C1 segment of cervical spinal cord (tissue), 14 donors: ENCODE measurements at regions not wholly inside any gene's neighbourhood (a gene's known extent, or its start where the extent isn't known, plus 50 kb on each side); places are given as distances from the start of the nearest gene placed in this dataset.
"Not testable (repeated sequence)": the region's sequence is repeated elsewhere in the genome, so short reads cannot be mapped to it uniquely, and the experiment has no call there.

ENCODE experiments used
- DNase-seq, 14 donors: peaks; one replicate each; lab custom pipeline; 2025; lab: John Stamatoyannopoulos, UW

DNA sequence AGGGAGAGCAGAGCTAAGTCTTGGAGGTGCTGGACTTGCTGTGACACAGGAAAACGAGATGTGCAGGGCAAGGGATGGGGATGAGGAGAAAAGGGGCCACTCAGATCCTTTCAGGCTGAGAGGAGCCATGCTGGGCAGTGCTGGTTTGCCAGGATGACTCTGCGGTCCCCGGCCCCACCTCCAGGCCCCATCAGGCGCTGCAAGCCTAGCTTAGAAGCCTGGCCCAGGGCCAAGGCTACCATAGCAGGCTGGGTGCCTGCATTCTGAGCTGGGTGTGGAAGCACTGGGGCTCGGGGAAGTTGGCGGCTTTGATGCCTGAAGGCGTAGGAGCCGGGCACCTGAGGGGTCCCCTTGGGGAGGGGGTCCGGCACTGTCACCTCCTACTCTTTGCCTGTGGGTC lies 341.2 kb upstream of the USP9Y start:
- no peak for DNase-seq

DNA sequence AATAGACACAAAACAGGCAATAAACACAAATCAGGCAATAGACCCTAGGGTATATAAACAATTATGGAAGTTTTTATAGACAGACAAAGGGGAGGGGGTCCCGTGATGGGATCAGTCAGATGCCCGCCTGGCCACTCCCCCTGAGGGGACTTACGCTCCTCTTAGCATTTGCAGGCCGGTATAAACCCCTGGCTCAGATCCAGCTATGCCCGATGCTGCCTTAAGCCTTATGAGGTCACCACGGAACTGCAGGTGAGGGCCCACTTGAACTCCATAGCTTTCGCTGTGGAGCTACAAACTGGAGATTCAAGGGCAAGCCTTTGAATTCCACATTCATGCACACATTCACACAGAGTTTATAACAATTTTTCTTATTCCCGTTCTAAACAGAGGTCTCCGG lies 340.5 kb upstream of the USP9Y start:
- DNase-seq = no peak

DNA sequence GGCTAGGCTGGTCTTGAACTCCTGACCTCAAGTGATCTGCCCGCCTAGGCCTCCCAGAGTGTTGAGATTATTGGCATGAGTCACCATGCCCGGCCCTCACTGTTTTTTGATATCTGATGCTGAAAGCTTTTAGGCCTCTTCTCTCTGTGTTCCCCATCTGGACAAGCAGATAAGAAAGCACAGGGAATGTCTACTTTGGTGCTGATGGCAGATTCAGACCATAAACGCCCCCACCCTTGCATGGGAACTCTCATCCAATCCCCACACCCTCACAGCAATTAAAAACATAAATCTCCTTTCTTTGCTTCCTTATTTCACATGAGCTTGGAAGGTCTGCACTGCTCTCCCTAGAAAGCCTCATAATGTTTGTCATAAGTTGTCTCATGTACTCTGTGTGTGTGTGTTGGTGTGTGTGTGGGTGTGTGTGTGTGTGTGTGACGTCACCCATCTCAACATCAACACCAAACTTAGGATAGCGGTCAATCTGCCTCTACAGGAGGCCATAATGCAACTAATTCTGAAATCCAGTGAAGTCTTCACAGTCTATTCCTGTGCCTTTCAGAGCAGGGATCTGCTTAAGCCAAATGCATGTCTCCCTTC lies 335.6 kb upstream of the USP9Y start:
- no peak for DNase-seq

DNA sequence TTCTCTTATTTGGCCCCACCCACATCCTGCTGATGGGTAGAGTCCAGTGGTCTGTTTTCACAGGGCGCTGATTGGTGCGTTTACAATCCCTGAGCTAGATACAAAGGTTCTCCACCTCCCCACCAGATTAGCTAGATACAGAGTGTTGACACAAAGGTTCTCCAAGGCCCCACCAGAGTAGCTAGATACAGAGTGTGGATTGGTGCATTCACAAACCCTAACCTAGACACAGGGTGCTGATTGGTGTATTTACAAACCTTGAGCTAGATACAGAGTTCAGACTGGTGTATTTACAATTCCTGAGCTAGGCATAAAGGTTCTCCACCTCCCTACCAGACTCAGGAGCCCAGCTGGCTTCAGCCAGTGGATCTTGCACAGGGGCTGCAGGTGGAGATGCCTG lies 326.4 kb upstream of the USP9Y start:
- DNase-seq = not testable (repeated sequence)

DNA sequence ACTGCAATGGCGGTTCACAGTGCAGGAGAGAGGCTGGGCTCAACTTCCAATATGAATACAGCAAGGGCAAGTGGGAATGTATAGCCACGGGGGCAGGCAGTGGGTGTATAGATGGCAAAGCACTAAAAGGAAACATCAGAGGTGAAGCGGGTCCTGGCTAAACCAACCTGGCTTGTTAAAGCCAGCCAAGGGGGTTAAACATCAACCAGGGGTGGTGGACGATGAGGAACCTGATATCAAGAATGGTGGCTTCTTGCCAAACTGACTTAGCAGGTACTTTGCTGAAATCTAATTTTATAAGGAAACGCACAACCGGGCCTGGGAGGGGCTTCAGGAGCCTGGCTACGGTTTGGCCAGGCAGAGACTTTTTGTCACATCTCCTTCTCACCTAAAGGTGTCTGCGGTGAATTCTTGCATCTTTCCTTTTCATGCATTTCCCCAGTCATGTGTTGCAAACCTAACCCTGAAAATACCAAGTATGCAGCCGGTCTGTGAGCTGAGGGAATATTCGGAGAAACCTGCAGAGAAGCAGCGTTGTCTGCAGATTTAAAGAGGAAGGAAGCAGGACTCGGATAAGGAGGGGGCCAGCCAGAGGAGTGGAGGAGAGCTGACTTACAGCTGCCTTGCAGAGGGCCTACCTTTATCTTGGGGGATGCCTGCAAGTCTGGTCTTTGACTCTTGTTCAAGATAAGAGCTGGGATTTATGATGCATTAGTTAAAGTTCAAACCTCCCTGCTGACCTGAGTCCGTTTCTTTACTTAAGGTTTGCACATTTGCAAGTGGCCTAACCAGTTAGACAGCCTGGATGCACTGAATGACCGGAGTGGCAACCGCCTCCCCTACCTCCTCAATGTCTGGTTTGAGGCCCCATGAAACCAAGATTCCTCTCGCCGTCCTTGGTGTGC lies 309.1 kb upstream of the USP9Y start:
- DNase-seq = not testable (repeated sequence)

DNA sequence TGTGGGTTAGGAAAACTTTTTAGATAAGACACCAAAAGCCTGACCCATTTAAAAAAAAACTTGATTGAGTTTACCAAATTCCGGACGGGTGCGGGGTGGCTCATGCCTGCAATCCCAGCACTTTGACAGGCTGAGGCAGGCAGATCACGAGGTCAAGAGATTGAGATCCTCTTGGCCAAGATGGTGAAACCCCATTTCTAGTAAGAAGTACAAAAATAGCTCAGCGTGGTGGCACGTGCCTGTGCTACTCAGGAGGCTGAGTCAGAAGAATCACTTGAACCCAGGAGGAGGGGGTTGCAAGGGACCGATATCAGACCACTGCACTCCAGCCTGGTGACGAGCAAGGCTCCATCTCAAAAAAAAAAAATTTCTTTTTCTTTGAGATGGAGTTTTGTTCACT lies 307.8 kb upstream of the USP9Y start:
- DNase-seq = no peak

DNA sequence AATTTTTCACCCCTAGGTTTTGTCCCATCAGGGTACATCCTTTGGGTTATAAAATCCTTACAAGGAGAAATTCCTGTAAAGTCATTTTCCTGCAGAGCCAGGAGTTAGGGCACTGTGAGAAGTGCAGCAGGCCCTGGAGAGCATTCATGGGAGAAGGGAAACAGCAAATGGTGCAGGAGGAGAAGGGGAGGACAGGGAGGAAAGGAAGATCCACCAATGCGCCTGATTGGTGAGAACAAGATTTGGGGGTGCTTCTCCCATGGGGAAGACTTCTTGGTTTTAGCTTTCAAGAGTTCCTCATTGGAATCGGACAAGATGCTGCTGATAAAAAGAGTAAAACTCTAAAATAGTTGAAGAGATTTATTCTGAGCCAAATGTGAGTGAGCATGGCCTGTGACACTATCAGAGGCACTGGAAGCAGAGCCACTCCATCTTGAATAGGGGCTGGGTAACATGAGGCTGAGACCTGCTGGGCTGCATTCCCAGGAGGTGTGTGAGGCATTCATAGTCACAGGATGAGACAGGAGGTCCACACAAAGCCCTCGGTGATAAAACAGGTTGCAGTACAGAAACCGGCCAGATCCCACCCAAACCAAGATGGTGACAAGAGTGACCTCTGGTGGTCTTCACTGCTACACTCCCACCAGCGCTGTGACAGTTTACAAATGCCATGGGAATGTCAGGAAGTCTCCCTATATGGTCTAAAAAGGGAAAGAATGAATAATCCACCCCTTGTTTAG lies 305.5 kb upstream of the USP9Y start:
- DNase-seq = not testable (repeated sequence)

DNA sequence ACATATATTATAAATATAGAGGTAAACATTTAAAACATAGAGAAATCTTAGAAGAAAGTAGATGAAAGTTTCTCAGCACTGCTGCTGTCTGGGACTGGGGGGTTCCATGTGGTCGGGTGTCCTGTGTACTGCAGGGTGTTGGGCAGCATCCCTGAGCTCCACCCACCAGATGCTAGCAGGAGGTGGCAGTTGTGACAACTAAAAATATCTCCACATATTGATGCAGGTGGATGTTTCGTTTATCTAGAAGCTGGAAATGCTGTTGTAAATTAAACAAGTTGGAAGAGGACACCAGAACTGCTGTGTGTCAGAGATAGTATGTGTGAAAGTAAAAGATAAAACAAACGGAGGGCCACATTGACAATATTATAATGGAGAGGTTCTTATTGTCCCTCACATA lies 297.1 kb upstream of the USP9Y start:
- DNase-seq = no peak

DNA sequence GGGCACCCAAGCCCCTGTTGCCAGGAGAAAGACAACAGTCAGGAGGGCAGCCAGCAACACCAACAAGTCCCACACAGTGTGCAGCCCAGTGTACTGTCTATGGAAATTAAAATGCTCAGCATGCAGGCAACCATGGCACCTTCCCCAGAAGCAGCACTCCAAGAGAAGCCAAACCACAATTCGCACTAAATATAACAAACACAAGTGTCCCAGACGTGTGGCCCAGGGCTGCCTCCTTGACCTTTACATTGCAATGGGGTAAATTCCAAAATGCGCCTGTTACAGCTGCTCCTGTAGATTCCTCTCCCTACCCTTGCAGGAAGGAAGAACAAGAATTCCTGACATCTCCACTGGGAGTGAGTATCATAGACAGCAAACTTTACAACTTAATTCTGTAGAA lies 292.8 kb upstream of the USP9Y start:
- DNase-seq = no peak

DNA sequence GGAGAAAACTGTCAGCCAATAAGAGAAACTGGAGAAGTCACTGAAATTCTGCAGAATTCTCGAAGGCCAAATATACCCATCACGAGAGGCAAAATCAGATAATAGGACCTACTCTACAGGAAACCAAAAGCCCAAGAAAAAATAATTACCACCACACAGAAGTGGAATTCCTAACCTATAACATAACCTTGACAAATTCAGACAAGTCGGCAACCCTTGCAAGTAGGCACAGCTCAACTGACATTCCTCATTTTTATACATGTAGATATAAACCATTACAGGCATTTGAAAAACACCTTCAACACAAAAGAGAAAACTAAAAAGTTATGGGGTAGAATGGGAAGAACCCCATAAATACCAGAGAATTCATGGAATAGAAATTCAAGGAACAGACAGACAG lies 290.3 kb upstream of the USP9Y start:
- no peak for DNase-seq

DNA sequence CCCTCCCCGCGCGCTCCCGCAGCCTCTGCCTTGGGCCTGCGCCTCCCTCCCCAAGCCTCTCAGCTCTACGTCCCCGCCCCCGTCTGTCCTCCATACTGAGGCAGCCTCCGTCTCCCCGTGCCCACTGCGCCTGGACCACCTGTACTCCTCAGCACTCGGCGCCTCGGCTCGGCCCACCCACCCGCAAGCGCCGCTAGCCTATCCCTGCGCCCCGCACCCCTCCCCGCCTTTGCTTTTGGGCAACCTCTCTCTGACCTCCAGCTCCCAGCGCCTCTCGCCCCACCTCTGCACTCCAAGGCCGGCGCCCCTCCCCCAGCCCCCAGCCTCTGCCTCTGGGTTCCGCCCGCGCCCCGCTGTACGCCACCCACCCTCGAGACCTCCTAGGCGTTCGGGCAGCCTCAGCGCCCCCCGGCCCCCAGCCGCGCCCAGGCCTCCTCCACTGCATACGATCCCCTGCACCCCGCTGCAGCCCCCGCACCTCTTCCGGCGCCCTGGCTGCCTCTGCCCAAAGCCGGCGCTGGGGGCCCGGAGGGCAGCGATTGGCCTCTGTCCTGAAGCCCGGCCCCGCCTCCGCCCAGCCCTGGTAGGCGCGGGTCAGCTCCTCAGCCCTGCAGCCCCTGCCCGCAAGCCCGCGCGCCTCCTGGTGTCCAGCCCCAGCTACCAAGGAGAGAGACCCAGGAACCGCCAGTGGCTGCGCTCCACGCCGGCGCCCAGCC lies 279.8 kb upstream of the USP9Y start:
- no peak for DNase-seq

DNA sequence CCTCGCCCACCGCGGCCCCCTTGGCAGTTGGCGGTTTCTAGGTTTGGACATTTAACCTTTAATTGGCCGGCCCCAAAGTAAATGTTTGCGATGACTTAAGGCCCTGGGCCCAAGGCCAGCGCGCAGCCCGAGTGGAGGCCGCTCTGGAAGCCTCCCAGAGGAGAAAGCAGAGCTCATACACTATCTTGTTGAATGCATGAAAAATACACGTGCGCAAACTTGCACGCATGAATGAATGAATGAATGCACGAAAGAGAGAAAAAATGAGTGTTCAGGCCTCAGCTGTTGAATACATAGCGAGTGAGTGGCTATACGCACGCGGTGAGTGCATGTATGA lies 279.3 kb upstream of the USP9Y start:
- DNase-seq = no peak

DNA sequence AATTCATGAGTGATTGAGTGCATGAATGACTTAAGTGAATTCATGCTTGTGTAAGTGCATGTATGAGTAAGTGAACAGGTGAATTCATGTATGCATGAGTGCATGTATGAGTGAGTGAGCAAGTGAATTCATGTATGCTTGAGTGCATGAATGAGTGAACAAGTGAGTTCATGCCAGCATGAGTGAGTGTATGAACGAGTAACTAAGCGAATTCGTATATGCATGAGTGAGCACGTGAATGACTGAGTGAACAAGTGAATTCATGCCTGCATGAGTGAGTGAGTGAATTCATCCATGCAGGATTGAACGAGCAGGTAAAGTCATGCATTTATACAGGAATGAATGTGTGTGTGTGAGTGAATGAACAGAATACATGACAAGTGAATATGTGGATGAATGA lies 278.5 kb upstream of the USP9Y start:
- no peak for DNase-seq

DNA sequence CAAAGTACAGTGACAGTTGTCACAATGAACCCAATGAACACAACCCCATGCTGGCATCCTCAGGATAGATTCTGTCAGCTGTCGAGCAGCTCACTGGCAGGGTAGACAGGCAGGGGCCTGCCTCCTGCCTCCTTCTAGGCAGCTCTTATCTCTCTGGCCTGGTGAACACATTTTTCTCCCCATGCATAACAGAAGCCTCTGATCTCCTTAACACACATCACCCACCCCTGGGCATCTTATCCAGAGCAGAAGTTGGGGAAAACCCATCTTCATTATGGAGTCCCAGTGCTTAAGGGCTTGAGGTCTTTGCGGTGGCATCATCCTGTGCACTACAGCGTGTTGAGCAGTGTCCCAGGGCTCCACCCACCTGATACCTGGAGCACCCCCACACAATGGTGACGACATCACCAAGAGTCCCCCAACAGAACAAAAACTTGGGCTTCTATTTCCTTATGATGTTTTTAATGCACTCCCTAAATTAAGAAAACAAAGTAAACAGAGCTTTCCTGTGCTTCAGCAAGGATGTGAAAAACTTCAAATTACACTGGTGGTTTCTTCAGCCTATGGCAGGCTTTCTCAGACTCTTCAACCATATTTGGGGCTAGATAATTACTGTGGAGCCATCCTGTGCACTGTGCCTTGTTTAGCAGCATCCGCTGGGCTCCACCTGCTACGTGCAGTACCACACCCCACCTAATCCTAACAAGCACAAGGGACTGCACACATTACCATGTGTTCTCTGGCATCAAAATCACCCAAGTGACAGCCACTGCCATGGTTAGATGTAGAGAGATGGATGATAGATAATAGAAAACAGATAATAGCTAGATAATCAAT lies 277.4 kb upstream of the USP9Y start:
- no peak for DNase-seq

DNA sequence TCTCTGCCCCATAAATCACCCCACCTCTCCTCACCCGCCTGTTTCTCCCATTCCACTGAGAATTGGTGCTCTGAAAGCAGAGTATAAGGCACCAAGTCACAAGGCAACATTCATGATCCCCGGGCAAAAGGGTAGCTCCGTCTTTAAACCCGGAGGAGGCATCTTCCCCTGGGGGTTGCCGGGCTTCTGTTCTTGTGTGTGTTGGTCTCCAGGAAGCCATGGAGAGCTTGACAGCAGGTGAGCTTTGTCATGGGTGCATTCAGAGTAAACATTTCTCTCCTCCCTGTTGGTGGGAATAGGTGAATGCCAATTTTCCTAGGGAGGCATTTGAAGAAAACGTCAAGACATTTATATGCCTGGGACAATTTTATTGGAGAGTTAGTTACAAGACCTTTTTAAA lies 275.5 kb upstream of the USP9Y start:
- no peak for DNase-seq

DNA sequence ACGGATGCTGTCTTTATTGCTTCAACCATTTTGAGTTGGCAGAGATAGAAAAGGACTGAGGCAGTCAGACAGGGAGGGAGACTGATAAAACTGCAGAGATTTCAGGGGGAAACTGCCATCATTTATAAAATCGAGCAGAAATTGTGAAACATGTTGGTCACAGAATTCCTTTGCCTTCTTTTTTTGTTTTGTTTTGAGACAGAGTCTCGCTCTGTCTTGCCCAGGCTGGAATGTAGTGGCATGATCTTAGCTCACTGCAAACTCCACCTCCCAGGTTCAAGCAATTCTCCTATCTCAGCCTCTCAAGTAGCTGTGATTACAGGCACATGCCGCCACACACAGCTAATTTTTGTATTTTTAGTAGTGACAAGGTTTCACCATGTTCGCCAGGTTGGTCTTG lies 273.7 kb upstream of the USP9Y start:
- DNase-seq = no peak

DNA sequence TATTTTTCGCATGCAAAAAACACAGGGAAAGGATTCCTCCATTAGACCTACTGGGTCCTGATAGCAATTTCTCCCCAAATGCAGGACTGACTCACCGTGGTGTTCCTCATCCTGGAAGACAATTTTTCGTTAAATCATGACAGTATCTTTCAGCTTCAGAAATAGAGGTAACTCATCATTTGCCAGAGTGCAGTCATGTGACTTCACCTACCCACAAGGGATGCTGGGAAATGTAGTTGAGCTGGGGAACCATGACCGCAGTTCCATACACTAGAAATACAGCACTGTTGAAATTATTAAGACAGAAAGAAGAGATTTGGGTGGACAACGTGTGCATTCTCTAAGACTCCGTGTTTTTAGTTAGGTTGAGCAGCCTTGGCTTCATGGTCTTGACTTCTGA lies 269.5 kb upstream of the USP9Y start:
- no peak for DNase-seq

DNA sequence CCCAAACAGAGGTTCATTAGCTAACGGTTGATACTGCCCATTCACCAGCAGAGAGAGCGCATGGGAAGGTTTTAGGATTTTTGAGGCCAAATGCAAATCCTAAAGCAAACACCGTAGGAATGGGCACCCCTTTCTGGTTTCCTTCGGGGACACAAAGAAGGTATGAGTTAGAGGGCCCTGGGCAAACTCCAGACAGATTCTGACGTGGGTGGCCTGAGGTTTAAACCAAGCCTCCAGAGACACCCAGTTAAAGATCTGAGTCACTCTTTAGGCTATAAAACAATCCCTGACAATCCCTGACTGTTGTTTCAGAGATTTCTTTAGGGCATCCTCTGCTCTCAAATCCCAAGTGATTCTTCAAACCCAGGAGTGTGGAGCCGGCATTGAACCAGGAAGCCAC lies 262.2 kb upstream of the USP9Y start:
- not testable (repeated sequence) for DNase-seq

DNA sequence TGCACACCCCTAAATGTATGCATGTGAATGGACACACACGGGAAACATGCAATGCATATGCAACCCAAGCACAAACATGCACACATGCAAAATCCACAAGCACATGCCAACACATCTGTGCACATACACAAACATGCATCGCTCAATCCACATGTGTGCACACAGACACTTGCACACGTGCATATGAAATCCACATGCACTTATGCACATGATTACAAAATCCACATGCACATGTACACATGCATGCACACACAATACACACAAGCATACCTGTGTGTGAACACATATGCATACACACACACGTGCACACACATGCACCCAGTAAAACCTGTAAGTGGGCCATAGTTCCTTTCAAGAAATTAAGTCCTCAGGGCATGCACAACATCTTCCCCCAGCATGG lies 256.8 kb upstream of the USP9Y start:
- no peak for DNase-seq

DNA sequence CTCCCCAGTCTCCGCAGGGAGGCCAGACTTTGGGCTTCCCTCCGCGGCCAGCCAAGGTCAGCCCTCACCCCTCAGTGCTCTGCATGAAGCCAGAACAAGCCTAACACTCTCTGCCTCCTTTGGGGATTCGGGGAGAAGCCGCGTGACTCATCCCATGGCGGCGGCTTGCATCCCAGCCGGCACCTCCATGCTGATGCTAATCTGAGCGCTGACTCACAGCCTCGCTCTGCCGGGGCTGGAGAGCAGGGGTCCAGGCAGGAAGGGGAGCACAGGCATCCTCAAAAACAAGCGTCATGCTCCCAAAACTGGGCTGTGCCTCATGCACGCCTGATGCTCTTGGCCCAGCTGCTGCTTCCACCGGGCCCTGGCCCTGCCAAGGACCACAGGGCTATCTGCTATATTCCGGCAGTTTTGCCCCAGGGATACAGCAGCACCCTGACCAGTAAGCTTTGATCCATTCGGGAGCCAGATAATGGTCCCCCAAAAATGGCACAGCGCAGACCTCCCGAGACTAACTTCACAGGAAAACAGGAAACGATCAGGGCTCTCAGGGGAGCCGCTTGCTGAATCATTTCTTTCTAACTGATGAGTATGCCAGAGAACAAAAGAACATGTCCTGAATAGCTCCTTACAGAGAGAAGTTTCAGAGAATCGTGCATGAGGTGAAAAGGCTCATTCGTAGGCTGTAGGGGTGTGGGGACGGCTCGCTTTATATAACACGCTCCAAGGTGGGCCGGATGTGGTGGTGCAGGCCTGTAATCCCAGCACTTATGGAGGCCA lies 254.4 kb upstream of the USP9Y start:
- not testable (repeated sequence) for DNase-seq
